HG03103 (cell line): ENCODE measurements at regions not wholly inside any gene's neighbourhood (a gene's known extent, or its start where the extent isn't known, plus 50 kb on each side); places are given as distances from the start of the nearest gene placed in this dataset.
"Not testable (repeated sequence)": the region's sequence is repeated elsewhere in the genome, so short reads cannot be mapped to it uniquely, and the experiment has no call there.

Experiments
- ATAC-seq: cut with Tn5 transposase; IDR thresholded peaks from one replicate; pipeline ENCODE4 v1.9.1; 2021; ENCODE audit warnings: low read depth; ENCODE audit not compliant: unreplicated experiment

DNA sequence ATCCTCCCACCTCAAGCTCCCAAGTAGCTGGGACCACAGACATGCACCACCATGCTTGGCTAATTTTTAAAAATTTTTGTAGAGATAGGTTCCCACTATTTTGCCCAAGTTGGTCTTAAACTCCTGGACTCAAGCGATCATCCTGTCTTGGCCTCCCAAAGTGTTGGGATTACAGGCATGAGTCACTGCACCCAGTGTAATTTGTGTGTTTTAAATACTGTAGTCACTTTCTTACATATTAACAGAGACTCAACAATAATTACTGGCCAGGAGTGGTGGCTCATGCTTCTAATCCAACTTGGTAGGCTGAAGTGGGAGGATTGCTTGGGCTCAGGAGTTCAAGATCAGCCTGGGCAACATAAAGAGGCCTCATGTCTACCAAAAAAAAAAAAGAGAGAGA lies 293.0 kb downstream of the RDH14 start:
- no peak for ATAC-seq

GRCh38 chr2:18266699-18267098 lies 293.8 kb downstream of the RDH14 start:
- ATAC-seq: not testable (repeated sequence)

- ATAC-seq: no peak
These were observed 294.6 kb downstream of the RDH14 start for GRCh38 chr2:18265614-18266586.

- no peak for ATAC-seq
These were observed 297.9 kb downstream of the RDH14 start for GRCh38 chr2:18262601-18263000.

GRCh38 chr2:18253686-18254197 lies 306.7 kb downstream of the RDH14 start:
- no peak for ATAC-seq

DNA sequence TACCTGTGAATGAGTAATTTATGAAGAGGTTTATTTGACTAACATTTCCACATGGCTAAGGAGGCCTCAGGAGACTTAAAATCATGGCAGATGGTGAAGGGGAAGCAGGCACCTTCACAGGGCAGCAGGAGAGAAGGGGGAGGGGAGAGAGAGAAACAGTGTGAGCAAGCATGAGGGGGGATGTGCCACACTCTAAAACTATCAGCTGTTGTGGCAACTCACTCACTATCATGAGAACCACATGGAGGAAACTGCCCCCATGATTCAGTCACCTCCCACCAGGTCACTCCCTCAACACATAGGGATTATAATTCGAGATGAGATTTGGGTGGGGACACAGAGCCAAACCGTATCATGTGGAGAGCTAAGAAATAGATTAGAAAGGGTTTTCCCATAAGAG lies 309.0 kb downstream of the RDH14 start:
- ATAC-seq: no peak

DNA sequence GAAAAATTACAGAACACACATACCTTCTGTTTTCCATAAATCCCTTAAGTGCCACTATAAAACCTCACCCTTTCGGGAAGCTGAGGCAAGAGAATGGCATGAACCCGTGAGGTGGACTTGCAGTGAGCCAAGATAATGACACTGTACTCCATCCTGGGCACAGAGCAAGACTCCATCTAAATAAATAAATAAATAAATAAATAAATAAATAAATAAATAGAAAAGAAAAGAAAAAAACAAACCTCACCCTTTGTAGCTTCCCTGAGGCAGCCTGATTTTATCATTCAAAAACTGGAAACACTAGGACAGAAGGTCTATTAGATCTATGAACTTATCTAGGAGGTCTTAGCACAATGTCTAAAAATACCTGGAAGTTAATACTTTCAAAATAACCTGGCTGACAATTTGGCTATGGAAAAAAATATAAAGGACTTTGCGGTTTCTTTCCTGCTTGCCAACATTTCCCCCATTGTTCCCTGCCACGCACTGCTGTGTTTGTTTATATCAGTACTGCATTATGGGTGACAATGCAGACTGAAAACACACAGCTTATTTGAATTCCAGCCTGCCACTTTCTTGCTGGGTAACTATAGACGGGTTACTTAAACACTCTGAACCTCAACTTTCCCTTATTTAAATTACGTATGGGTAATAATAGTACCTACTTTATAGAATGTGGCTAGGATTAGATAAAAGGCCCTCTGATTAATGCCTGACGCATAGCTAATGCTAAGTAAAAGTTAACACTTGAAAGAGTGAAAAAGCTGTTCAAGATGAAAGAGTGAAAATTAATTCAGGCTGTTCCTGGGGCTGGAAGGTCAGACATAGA lies 313.0 kb downstream of the RDH14 start:
- no peak for ATAC-seq

DNA sequence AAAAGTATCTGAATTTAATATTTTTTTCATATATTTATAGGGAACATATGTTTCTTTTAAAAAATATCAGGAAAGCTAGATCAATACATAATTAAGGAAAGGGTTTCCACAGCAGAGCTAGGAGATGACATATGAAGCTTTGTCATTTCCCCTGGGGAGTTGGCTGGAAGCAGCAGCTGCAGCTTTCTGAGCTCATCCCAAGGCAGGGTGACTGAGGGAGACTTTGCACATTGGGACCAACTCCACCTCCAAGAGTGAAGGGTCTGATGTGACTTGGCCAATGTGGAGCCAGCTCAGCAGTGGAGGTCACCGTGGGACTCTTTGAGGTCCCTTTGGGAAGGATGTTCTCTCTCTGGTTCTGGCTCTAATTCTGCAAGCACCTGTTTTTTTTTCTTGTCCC lies 315.1 kb downstream of the RDH14 start:
- ATAC-seq: no peak

- ATAC-seq: no peak
These were observed 315.6 kb downstream of the RDH14 start for GRCh38 chr2:18244845-18245244.

- no peak for ATAC-seq
These were observed 316.6 kb downstream of the RDH14 start for GRCh38 chr2:18243816-18244215.

- ATAC-seq: no peak
These were observed 317.7 kb downstream of the RDH14 start for GRCh38 chr2:18242716-18243115.

DNA sequence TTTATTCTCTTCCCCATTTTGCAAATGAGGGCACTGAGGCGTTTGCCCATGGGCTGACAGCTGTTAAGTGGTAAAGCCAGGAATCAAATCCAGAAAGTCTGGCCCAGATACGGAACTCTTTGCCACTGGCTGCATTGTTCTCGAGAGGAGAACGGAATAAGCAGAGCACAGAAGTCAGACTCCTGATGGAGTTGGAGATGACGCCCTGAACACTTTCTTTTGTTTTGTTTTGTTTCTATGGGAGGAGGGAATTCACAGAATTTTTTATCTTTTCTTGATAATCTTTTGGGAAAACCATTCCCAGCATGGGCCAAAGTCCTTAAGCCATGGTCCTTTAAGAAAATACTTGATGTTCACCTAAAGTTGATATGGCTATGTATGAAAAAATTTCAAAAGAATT lies 322.2 kb downstream of the RDH14 start:
- no peak for ATAC-seq

GRCh38 chr2:18237298-18237697 lies 323.2 kb downstream of the RDH14 start:
- no peak for ATAC-seq

- no peak for ATAC-seq
These were observed 327.6 kb downstream of the RDH14 start for GRCh38 chr2:18232731-18233438.

DNA sequence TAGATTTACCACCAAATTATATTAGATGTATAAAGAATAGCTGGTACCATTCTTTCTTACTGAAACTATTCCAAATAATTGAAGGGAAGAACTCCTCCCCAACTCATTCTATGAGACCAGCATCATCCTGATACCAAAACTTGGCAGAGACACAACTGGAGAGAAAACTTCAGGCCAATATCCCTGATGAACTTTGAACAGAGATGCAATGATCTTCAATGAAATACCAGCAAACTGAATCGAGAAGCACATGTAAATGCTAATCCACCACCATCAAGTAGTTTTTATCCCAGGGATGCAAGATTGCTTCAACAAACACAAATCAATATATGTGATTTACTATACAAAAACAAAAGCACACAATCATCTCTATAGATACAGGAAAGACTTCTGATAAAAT lies 329.8 kb downstream of the RDH14 start:
- no peak for ATAC-seq

DNA sequence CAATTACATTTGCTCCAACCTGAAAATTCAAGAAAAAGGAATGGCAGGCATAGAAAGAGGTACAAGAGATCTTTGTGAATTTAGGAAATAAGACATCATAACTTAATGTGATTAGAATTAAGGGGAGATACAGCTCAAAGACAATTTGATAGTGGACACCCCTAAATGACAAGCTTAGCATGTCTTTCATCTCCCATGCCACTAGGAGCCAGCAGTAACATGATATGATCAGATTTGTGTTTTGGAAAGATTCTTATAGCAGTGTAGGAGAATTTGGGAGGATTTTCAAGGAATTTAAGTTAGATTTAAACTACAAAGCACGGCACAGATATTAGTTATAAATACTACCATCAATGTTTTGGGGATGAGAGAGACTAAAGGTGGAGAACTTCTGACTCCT lies 340.8 kb downstream of the RDH14 start:
- no peak for ATAC-seq

DNA sequence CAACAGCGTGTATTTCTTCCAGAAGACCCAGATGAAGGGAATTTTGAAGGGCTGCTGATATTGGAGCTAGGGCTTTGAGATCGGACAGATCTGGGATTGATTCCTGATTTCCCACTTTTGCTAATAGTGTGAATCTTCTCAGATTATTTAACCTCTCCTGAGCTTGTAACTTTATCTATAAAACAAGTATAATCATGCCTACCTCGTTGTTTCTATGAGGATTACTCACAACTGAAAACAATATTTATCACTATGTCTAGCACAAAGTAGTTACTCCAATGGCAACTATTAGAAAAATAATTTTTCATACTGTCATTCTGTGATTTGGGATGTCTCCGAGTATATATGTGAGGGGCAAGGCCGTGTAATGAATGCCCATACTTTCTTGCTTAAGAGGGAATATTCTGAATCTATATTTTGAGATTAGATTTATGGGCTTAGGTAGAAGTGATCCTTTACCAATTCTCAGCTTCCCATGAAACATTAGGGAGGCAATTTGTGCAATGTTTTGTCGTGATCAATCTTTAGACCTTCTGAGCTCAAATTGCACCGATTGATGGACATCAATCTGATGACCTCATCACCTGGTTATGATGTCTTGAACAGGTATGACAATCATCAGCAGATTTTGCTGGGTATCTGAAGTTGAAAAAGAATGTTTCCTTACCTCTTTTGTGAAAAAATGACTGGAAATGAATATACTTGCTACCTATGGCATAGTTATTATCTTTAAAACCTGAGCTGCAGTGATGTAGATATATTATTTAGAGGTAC lies 339.9 kb downstream of the KCNS3 start:
- ATAC-seq: no peak

DNA sequence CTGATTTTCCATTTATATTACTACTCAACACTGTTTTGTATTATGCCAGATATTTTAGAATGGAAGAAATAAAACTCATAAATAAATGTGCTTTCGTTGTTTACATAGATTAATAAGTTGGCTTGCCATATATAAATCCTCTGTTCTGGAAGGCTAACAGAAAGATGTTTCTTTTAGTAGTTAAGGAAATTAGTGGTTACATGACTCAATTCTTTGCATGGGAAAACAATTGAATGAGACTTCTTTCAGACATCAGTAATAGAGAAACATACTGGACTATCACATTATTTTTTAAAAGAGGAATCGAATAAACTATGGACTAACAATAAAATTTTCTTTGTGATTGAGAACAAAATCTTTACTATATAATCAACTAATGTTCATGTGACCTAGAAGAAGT lies 336.5 kb downstream of the KCNS3 start:
- no peak for ATAC-seq

GRCh38 chr2:18213986-18214385 lies 335.5 kb downstream of the KCNS3 start:
- ATAC-seq: no peak
